MM.1S (cell line): ENCODE measurements at regions not wholly inside any gene's neighbourhood (a gene's known extent, or its start where the extent isn't known, plus 50 kb on each side); places are given as distances from the start of the nearest gene placed in this dataset.

Source experiments
- EZH2 ChIP-seq: fragments of 300-600 bp; sonication (generic); optimal IDR thresholded peaks from 2 replicates; pipeline ENCODE3; 2017; ENCODE audit warnings: low read depth, mild to moderate bottlenecking, antibody characterized with exemption, low read length, mixed read lengths
- EZH2phosphoT487 ChIP-seq: fragments of 300-600 bp; sonication (generic); IDR thresholded peaks from 2 replicates; pipeline ENCODE4 v1.6.1; 2018; ENCODE audit warnings: antibody characterized with exemption, low read length
- TF ChIP-seq, protein P1 (sequence below): fragments of 300-600 bp; sonication (generic); IDR thresholded peaks from 2 replicates; pipeline ENCODE4 v1.5.1; 2016; ENCODE audit warnings: antibody characterized with exemption, low read length, mixed read lengths

DNA sequence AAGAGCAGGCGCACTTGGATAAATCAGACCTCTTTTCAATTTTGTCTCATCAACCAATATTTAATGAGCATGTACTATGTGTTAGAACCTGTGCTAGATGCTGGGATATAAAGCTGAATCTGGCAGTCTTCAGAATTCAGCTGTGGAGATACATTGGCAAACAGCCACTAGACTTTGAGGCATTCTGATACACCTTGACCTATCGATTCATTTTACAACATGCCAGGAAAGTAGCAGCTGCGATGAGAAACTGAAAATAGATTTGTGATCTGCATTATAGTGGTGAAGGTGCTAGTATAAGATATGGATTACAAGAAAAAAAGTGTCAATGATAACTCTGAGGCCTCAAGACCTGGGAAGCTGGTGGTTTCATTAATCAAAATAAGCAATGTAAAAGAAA is 1338.1 kb upstream of the TENM4 start:
- TF ChIP-seq, protein P1, sequence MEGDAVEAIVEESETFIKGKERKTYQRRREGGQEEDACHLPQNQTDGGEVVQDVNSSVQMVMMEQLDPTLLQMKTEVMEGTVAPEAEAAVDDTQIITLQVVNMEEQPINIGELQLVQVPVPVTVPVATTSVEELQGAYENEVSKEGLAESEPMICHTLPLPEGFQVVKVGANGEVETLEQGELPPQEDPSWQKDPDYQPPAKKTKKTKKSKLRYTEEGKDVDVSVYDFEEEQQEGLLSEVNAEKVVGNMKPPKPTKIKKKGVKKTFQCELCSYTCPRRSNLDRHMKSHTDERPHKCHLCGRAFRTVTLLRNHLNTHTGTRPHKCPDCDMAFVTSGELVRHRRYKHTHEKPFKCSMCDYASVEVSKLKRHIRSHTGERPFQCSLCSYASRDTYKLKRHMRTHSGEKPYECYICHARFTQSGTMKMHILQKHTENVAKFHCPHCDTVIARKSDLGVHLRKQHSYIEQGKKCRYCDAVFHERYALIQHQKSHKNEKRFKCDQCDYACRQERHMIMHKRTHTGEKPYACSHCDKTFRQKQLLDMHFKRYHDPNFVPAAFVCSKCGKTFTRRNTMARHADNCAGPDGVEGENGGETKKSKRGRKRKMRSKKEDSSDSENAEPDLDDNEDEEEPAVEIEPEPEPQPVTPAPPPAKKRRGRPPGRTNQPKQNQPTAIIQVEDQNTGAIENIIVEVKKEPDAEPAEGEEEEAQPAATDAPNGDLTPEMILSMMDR, result no peak
- no peak for TF ChIP-seq EZH2
- TF ChIP-seq EZH2phosphoT487, result no peak
